WTC11 (cell line): ENCODE measurements at regions not wholly inside any gene's neighbourhood (a gene's known extent, or its start where the extent isn't known, plus 50 kb on each side); places are given as distances from the start of the nearest gene placed in this dataset.

Source experiments
- ATAC-seq: fragments of 200-7000 bp; cut with Tn5 transposase; 2 replicates; pipeline ENCODE4 v1.10.0; 2021; ENCODE audit warnings: mild to moderate bottlenecking, moderate library complexity
- CTCF ChIA-PET: fragments of 300-600 bp; sonication (Branson Sonifier 250); formaldehyde crosslinking; loops from one replicate; lab custom pipeline; 2021; ENCODE audit warnings: antibody characterized with exemption; lab: Charles Lee
- POLR2A ChIA-PET: fragments of 350-600 bp; sonication (Branson Sonifier 250); formaldehyde crosslinking; loops from one replicate; lab custom pipeline; 2021; ENCODE audit warnings: antibody characterized with exemption; lab: Charles Lee
- DNase-seq: peaks from one replicate; pipeline ENCODE4 v3.0.0; 2021; ENCODE audit warnings: low spot score
- H3K27ac Mint-ChIP-seq: 2 replicates; pipeline ENCODE4 v1.8.0; 2021; ENCODE audit warnings: mixed read lengths
- H3K27me3 Mint-ChIP-seq: 2 replicates; pipeline ENCODE4 v1.8.0; 2021; ENCODE audit warnings: low read depth, mild to moderate bottlenecking, moderate library complexity, mixed read lengths
- H3K36me3 Mint-ChIP-seq: 2 replicates; pipeline ENCODE4 v1.8.0; 2021; ENCODE audit warnings: mixed read lengths
- H3K4me1 Mint-ChIP-seq: 2 replicates; pipeline ENCODE4 v1.8.0; 2022; ENCODE audit warnings: mixed read lengths
- H3K4me3 Mint-ChIP-seq: 2 replicates; pipeline ENCODE4 v1.8.0; 2021; ENCODE audit warnings: mild to moderate bottlenecking, moderate library complexity, mixed read lengths
- H3K9me3 Mint-ChIP-seq: 2 replicates; pipeline ENCODE4 v1.8.0; 2021; ENCODE audit warnings: mixed read lengths
- CBFB ChIP-seq: sonication (generic); formaldehyde crosslinking; IDR thresholded peaks from 2 replicates; pipeline ENCODE4 v1.8.1; 2022; ENCODE audit warnings: mild to moderate bottlenecking, low read depth, missing genetic modification reagents
- FOXJ3 ChIP-seq: sonication (generic); formaldehyde crosslinking; IDR thresholded peaks from 2 replicates; pipeline ENCODE4 v1.9.0; 2021; ENCODE audit warnings: missing genetic modification reagents, mild to moderate bottlenecking, borderline replicate concordance
- GTF2I ChIP-seq: fragments of 250-450 bp; sonication (Bioruptor Pico); conservative IDR thresholded peaks from 2 replicates; pipeline ENCODE4 v1.4.0; 2021; ENCODE audit warnings: mild to moderate bottlenecking
- HMGA2 ChIP-seq: fragments of 250-450 bp; sonication (Bioruptor Pico); IDR thresholded peaks from 2 replicates; pipeline ENCODE4 v1.4.0; 2021; ENCODE audit warnings: mild to moderate bottlenecking, moderate library complexity
- MYBL2 ChIP-seq: sonication (generic); formaldehyde crosslinking; IDR thresholded peaks from 2 replicates; pipeline ENCODE4 v1.8.1; 2023; ENCODE audit warnings: mild to moderate bottlenecking, moderate library complexity, missing genetic modification reagents
- NFATC4 ChIP-seq: fragments of 250-450 bp; sonication (Bioruptor Pico); IDR thresholded peaks from 2 replicates; pipeline ENCODE4 v1.9.0; 2021; ENCODE audit warnings: mild to moderate bottlenecking
- NR1H2 ChIP-seq: sonication (generic); formaldehyde crosslinking; IDR thresholded peaks from 2 replicates; pipeline ENCODE4 v1.9.0; 2021; ENCODE audit warnings: mild to moderate bottlenecking, moderate library complexity, missing genetic modification reagents
- RELA ChIP-seq: sonication (generic); formaldehyde crosslinking; IDR thresholded peaks from 2 replicates; pipeline ENCODE4 v1.8.1; 2022; ENCODE audit warnings: missing genetic modification reagents, mild to moderate bottlenecking, borderline replicate concordance
- TCF7 ChIP-seq: sonication (generic); formaldehyde crosslinking; IDR thresholded peaks from 2 replicates; pipeline ENCODE4 v1.8.0; 2022; ENCODE audit warnings: mild to moderate bottlenecking, low read depth, missing genetic modification reagents, moderate library complexity
- TEAD1 ChIP-seq: sonication (generic); formaldehyde crosslinking; IDR thresholded peaks from 2 replicates; pipeline ENCODE4 v1.8.0; 2022; ENCODE audit warnings: mild to moderate bottlenecking, missing genetic modification reagents
- ZNF232 ChIP-seq: sonication (generic); formaldehyde crosslinking; IDR thresholded peaks from 2 replicates; pipeline ENCODE4 v1.8.0; 2022; ENCODE audit warnings: mild to moderate bottlenecking, missing genetic modification reagents
- ZNF317 ChIP-seq: sonication (generic); formaldehyde crosslinking; IDR thresholded peaks from 2 replicates; pipeline ENCODE4 v1.8.1; 2023; ENCODE audit warnings: low read depth, mild to moderate bottlenecking, moderate library complexity, missing genetic modification reagents, borderline replicate concordance
- TF ChIP-seq, protein P1 (sequence below): fragments of 250-450 bp; sonication (Bioruptor Pico); conservative IDR thresholded peaks from 2 replicates; pipeline ENCODE4 v1.9.0; 2021; ENCODE audit warnings: mild to moderate bottlenecking
- TF ChIP-seq, protein P2 (sequence below): fragments of 250-450 bp; sonication (Bioruptor Pico); IDR thresholded peaks from 2 replicates; pipeline ENCODE4 v1.9.0; 2021; ENCODE audit warnings: mild to moderate bottlenecking
- TF ChIP-seq, protein P3 (sequence below): fragments of 250-450 bp; sonication (Bioruptor Pico); IDR thresholded peaks from 2 replicates; pipeline ENCODE4 v2.1.2; 2022; ENCODE audit warnings: mild to moderate bottlenecking, moderate library complexity
- TF ChIP-seq, protein P4 (sequence below): sonication (generic); formaldehyde crosslinking; IDR thresholded peaks from 2 replicates; pipeline ENCODE4 v1.8.1; 2023; ENCODE audit warnings: mild to moderate bottlenecking, missing genetic modification reagents, borderline replicate concordance
- TF ChIP-seq, protein P5 (sequence below): sonication (generic); formaldehyde crosslinking; IDR thresholded peaks from 2 replicates; pipeline ENCODE4 v1.8.1; 2023; ENCODE audit warnings: mild to moderate bottlenecking, missing genetic modification reagents
- TF ChIP-seq, protein P6 (sequence below): sonication (generic); formaldehyde crosslinking; IDR thresholded peaks from 2 replicates; pipeline ENCODE4 v1.8.1; 2023; ENCODE audit warnings: mild to moderate bottlenecking, moderate library complexity, missing genetic modification reagents
- TF ChIP-seq, protein P7 (sequence below): sonication (generic); formaldehyde crosslinking; IDR thresholded peaks from 2 replicates; pipeline ENCODE4 v1.8.1; 2023; ENCODE audit warnings: mild to moderate bottlenecking, missing genetic modification reagents, moderate library complexity
- TF ChIP-seq, protein P8 (sequence below): sonication (generic); formaldehyde crosslinking; IDR thresholded peaks from 2 replicates; pipeline ENCODE4 v1.8.1; 2022; ENCODE audit warnings: mild to moderate bottlenecking, moderate library complexity, missing genetic modification reagents
- TF ChIP-seq, protein P9 (sequence below): sonication (generic); formaldehyde crosslinking; IDR thresholded peaks from 2 replicates; pipeline ENCODE4 v1.8.1; 2023; ENCODE audit warnings: mild to moderate bottlenecking, missing genetic modification reagents, moderate library complexity

DNA sequence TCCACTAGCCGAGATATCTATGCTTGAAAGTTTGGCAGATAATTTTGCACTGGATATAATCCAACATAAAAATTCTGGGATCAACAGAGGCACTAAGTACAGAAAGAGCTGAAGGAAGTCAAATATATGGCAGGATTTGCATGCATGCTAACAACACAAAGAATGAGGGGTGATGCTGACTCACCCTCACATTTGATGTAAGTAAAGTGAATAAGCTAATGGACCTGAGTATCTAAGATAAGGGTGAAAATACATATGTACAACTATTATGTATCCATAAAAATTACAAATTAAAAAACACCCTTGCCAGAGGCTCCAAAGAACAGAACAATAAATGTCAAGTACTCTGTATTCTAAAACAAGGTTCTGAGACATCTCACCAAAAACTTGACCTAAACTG, 63.8 kb upstream of the PRDX4 start (continued):
- TF ChIP-seq NFATC4 (CRISPR knock-in tag) (no peak), MYBL2 (CRISPR knock-in tag) (no peak), CBFB (CRISPR knock-in tag) (no peak)
- TF ChIP-seq, protein P1, sequence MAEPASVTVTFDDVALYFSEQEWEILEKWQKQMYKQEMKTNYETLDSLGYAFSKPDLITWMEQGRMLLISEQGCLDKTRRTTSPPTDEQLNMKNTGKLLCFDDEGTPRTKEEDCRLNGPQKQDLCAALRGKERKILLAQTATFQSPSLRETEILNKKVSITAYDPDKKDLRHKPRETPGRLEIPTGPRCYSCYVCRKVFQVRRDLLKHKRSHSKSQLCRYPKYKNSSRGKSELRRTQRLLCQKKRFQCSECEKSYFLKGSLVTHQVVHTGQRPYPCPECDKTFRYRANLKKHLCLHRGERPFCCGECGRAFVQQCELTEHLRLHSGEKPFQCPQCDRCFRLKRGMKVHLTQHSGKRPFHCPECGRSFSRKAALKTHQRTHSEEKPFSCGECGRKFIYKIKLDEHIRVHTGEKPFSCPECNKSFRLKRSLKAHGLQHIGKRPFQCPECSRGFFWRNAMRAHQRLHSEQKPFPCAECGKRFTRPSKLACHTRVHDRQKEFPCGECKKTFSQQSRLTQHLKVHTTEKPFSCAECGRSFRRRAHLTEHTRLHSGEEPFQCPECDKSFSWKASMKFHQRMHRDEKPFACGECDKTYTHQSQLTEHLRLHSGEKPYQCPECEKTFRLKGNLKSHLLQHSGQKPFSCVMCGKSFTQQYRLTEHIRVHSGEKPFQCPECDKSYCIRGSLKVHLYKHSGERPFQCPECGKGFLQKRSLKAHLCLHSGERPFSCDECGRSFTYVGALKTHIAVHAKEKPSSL (CRISPR knock-in tag), result no peak
- TF ChIP-seq, protein P2, sequence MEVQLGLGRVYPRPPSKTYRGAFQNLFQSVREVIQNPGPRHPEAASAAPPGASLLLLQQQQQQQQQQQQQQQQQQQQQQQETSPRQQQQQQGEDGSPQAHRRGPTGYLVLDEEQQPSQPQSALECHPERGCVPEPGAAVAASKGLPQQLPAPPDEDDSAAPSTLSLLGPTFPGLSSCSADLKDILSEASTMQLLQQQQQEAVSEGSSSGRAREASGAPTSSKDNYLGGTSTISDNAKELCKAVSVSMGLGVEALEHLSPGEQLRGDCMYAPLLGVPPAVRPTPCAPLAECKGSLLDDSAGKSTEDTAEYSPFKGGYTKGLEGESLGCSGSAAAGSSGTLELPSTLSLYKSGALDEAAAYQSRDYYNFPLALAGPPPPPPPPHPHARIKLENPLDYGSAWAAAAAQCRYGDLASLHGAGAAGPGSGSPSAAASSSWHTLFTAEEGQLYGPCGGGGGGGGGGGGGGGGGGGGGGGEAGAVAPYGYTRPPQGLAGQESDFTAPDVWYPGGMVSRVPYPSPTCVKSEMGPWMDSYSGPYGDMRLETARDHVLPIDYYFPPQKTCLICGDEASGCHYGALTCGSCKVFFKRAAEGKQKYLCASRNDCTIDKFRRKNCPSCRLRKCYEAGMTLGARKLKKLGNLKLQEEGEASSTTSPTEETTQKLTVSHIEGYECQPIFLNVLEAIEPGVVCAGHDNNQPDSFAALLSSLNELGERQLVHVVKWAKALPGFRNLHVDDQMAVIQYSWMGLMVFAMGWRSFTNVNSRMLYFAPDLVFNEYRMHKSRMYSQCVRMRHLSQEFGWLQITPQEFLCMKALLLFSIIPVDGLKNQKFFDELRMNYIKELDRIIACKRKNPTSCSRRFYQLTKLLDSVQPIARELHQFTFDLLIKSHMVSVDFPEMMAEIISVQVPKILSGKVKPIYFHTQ, result no peak

DNA sequence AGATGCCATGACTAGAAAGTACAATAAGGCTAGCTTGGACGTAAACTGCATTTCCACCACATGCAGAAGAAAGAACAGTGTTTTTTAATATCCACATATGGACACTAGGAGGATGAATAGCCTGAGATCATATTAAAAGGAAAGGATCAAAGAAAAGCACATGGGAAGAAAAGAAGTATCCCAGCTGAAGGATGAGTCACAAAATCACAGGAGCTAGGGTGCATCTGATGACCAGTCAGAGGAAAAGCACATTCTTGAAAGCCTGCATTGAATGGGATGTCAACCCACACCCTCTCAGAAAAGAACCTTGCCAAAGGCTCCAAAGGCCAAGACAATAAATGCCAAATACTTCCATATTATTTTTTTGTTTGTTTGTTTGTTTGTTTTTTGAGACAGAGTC, 56.8 kb upstream of the PRDX4 start:
- Mint-ChIP-seq H3K9me3 (peaks cover 1% of the 10 kb centered on the region; the same call in 1 of the 2 replicates), H3K27ac (no peak overlapping the region), H3K27me3 (no peaks in the 10 kb centered on the region; the same call in 1 of the 2 replicates), H3K4me3 (no peak overlapping the region), H3K36me3 (no peaks in the 10 kb centered on the region), H3K4me1 (no peaks in the 10 kb centered on the region)
- ChIA-PET POLR2A (no interaction called here), CTCF (no interaction called here)
- DNase-seq, result no peak
- ATAC-seq, result no peak
- TF ChIP-seq, protein P3, sequence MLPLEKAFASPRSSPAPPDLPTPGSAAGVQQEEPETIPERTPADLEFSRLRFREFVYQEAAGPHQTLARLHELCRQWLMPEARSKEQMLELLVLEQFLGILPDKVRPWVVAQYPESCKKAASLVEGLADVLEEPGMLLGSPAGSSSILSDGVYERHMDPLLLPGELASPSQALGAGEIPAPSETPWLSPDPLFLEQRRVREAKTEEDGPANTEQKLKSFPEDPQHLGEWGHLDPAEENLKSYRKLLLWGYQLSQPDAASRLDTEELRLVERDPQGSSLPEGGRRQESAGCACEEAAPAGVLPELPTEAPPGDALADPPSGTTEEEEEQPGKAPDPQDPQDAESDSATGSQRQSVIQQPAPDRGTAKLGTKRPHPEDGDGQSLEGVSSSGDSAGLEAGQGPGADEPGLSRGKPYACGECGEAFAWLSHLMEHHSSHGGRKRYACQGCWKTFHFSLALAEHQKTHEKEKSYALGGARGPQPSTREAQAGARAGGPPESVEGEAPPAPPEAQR, result no peak
- TF ChIP-seq RELA, result no peak
- TF ChIP-seq ZNF232 (CRISPR knock-in tag), result no peak
- no peak for TF ChIP-seq TCF7 (CRISPR knock-in tag)
- TF ChIP-seq ZNF317 (CRISPR knock-in tag), result no peak
- no peak for TF ChIP-seq NR1H2 (CRISPR knock-in tag)
- no peak for TF ChIP-seq MYBL2 (CRISPR knock-in tag)
- no peak for TF ChIP-seq FOXJ3 (CRISPR knock-in tag)
- TF ChIP-seq, protein P4, sequence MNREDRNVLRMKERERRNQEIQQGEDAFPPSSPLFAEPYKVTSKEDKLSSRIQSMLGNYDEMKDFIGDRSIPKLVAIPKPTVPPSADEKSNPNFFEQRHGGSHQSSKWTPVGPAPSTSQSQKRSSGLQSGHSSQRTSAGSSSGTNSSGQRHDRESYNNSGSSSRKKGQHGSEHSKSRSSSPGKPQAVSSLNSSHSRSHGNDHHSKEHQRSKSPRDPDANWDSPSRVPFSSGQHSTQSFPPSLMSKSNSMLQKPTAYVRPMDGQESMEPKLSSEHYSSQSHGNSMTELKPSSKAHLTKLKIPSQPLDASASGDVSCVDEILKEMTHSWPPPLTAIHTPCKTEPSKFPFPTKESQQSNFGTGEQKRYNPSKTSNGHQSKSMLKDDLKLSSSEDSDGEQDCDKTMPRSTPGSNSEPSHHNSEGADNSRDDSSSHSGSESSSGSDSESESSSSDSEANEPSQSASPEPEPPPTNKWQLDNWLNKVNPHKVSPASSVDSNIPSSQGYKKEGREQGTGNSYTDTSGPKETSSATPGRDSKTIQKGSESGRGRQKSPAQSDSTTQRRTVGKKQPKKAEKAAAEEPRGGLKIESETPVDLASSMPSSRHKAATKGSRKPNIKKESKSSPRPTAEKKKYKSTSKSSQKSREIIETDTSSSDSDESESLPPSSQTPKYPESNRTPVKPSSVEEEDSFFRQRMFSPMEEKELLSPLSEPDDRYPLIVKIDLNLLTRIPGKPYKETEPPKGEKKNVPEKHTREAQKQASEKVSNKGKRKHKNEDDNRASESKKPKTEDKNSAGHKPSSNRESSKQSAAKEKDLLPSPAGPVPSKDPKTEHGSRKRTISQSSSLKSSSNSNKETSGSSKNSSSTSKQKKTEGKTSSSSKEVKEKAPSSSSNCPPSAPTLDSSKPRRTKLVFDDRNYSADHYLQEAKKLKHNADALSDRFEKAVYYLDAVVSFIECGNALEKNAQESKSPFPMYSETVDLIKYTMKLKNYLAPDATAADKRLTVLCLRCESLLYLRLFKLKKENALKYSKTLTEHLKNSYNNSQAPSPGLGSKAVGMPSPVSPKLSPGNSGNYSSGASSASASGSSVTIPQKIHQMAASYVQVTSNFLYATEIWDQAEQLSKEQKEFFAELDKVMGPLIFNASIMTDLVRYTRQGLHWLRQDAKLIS (CRISPR knock-in tag), result no peak
- TF ChIP-seq TEAD1 (CRISPR knock-in tag), result no peak
- TF ChIP-seq GTF2I (CRISPR knock-in tag), result no peak
- TF ChIP-seq, protein P5, sequence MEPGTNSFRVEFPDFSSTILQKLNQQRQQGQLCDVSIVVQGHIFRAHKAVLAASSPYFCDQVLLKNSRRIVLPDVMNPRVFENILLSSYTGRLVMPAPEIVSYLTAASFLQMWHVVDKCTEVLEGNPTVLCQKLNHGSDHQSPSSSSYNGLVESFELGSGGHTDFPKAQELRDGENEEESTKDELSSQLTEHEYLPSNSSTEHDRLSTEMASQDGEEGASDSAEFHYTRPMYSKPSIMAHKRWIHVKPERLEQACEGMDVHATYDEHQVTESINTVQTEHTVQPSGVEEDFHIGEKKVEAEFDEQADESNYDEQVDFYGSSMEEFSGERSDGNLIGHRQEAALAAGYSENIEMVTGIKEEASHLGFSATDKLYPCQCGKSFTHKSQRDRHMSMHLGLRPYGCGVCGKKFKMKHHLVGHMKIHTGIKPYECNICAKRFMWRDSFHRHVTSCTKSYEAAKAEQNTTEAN, result no peak
- no peak for TF ChIP-seq HMGA2 (CRISPR knock-in tag)
- TF ChIP-seq, protein P6, sequence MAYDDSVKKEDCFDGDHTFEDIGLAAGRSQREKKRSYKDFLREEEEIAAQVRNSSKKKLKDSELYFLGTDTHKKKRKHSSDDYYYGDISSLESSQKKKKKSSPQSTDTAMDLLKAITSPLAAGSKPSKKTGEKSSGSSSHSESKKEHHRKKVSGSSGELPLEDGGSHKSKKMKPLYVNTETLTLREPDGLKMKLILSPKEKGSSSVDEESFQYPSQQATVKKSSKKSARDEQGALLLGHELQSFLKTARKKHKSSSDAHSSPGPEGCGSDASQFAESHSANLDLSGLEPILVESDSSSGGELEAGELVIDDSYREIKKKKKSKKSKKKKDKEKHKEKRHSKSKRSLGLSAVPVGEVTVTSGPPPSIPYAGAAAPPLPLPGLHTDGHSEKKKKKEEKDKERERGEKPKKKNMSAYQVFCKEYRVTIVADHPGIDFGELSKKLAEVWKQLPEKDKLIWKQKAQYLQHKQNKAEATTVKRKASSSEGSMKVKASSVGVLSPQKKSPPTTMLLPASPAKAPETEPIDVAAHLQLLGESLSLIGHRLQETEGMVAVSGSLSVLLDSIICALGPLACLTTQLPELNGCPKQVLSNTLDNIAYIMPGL (CRISPR knock-in tag), result no peak
- TF ChIP-seq, protein P7, sequence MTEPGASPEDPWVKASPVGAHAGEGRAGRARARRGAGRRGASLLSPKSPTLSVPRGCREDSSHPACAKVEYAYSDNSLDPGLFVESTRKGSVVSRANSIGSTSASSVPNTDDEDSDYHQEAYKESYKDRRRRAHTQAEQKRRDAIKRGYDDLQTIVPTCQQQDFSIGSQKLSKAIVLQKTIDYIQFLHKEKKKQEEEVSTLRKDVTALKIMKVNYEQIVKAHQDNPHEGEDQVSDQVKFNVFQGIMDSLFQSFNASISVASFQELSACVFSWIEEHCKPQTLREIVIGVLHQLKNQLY (CRISPR knock-in tag), result no peak
- TF ChIP-seq, protein P8, sequence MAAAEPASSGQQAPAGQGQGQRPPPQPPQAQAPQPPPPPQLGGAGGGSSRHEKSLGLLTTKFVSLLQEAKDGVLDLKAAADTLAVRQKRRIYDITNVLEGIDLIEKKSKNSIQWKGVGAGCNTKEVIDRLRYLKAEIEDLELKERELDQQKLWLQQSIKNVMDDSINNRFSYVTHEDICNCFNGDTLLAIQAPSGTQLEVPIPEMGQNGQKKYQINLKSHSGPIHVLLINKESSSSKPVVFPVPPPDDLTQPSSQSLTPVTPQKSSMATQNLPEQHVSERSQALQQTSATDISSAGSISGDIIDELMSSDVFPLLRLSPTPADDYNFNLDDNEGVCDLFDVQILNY (CRISPR knock-in tag), result no peak
- TF ChIP-seq, protein P9, sequence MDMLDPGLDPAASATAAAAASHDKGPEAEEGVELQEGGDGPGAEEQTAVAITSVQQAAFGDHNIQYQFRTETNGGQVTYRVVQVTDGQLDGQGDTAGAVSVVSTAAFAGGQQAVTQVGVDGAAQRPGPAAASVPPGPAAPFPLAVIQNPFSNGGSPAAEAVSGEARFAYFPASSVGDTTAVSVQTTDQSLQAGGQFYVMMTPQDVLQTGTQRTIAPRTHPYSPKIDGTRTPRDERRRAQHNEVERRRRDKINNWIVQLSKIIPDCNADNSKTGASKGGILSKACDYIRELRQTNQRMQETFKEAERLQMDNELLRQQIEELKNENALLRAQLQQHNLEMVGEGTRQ, result no peak
